Umbilical cord (tissue), 1 donor: ENCODE measurements at regions not wholly inside any gene's neighbourhood (a gene's known extent, or its start where the extent isn't known, plus 50 kb on each side); places are given as distances from the start of the nearest gene placed in this dataset.

Experiments used
- DNase-seq: peaks from one replicate; pipeline ENCODE4 v3.0.0-alpha.2; 2015; ENCODE audit warnings: low spot score

GRCh38 chr16:89027281-89027680 is 50.3 kb upstream of the CBFA2T3 start:
- DNase-seq = no peak

- peak; percentile 30 for DNase-seq
Observed at GRCh38 chr16:89031715-89032659, 55.0 kb upstream of the CBFA2T3 start.

GRCh38 chr16:89033304-89033703 is 56.3 kb upstream of the CBFA2T3 start:
- DNase-seq = no peak

- DNase-seq = no peak
Observed at GRCh38 chr16:89033796-89034572, 57.0 kb upstream of the CBFA2T3 start.

GRCh38 chr16:89034573-89034961 is 57.6 kb upstream of the CBFA2T3 start:
- DNase-seq = no peak

- no peak for DNase-seq
Observed at GRCh38 chr16:89034971-89035668, 58.1 kb upstream of the CBFA2T3 start.

GRCh38 chr16:89035669-89036570 is 57.7 kb upstream of the ACSF3 start:
- DNase-seq = no peak

- no peak for DNase-seq
Observed at GRCh38 chr16:89036776-89037175, 56.9 kb upstream of the ACSF3 start.

- peak; percentile 44 for DNase-seq
Observed at GRCh38 chr16:89037261-89038152, 56.1 kb upstream of the ACSF3 start.

- no peak for DNase-seq
Observed at GRCh38 chr16:89038221-89038721, 55.4 kb upstream of the ACSF3 start.

GRCh38 chr16:89038811-89039735 is 54.6 kb upstream of the ACSF3 start:
- no peak for DNase-seq

GRCh38 chr16:89039756-89040155 is 53.9 kb upstream of the ACSF3 start:
- DNase-seq = no peak

GRCh38 chr16:89040391-89040790 is 53.3 kb upstream of the ACSF3 start:
- no peak for DNase-seq

- DNase-seq = no peak
Observed at GRCh38 chr16:89040861-89041570, 52.6 kb upstream of the ACSF3 start.

- DNase-seq = no peak
Observed at GRCh38 chr16:89041571-89042481, 51.8 kb upstream of the ACSF3 start.

GRCh38 chr16:89042711-89043551 is 50.7 kb upstream of the ACSF3 start:
- DNase-seq = no peak
